Glomerular endothelial cell (primary cell): ENCODE measurements at regions not wholly inside any gene's neighbourhood (a gene's known extent, or its start where the extent isn't known, plus 50 kb on each side); places are given as distances from the start of the nearest gene placed in this dataset.
A peak's percentile ranks its signal among the peaks of the same experiment; 100 is the strongest.

Source experiments
- DNase-seq: peaks from one replicate; pipeline ENCODE4 v3.0.0-alpha.2; 2011; ENCODE audit warnings: low read depth, low spot score; ENCODE audit errors: extremely low read depth

GRCh38 chr18:68435581-68435980, 279.3 kb downstream of the TMX3 start:
- no peak for DNase-seq

DNA sequence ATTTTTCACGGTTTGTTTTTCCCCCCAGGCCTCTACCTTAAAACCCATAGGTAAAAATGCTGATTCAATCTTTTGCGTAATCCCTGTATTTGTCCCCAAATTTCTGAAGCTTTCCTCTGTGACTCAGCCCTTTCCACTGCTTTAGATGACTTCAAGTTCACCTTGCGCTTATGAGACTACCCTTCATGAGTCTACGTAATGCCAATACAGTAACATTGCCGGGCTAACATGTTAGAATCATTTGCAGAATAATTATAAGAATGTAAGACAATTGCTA, 283.0 kb downstream of the TMX3 start:
- no peak for DNase-seq

DNA sequence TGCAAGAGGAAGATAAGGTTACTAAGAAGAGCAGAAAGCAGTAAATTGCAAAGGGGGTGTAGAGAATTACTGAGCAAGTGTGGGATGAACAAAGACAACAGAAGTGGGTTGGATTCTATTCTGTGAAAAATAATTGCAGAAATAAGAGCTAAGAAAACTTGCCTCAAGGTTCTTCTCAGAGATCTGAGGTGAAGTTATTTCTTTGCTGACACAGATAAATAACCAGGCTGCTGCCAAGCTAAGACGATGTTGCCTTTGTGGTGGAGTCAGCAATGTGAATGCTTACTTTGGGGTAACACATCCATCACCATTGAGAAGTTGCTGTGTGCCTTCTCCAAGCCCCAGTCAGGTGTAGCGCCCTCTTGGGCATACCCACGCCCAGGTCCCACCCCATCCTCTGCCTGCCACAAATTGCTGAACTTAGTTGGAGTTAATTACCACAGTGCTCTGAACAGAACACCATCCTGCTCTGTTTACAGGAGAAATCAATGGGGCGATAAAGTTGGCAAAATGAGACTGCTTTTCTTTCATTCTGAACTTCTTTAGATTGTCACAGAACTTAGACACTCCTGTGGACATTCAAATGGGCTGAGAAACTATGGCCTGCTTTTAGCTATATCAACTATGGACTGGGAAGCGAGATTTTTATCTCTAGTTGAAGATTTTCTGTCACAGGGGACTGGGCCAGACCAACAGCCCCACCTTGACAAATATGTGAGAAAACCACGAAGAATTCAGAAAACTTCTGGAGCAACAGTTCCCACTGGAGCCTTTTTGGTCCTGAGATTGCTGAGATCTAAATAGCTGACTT, 283.6 kb downstream of the TMX3 start:
- no peak for DNase-seq

DNA sequence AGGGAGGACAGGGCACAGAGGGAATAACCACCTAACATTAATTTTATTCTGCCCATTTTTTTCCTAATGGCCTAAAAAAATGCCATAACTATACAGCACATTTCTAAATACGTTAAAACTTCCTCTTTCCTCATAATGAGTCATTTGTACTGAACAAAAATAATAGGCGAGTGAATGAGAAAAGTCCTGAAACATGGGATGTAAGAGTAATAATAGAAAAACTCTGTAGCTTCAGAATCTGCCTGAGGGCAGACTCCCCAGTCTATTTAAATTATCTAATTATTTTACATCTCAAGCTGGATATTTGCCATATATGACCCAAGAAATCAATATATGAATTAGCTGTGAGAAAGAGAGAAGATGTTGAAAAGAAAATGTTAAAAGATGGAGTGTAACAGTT, 285.1 kb downstream of the TMX3 start:
- DNase-seq, result no peak

DNA sequence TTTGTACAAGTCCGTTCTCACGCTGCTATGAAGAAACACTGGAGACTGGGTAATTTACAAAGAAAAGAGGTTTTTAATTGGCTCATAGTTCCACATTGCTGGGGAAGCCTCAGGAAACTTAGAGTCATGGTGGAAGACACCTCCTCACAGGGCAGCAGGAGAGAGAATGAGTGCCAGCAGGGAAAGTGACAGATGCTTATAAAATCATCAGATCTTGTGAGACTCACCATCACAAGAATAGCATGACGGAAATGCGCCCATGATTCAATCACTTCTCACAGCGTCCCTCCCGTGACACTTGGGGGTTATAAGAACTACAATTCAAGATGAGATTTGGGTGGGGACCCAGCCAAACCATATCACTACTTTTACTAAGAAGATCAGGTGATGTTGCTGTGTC, 285.8 kb downstream of the TMX3 start:
- DNase-seq, result no peak

- DNase-seq, result no peak
These were observed 286.2 kb downstream of the TMX3 start for GRCh38 chr18:68428661-68429060.

GRCh38 chr18:68427951-68428401, 286.9 kb downstream of the TMX3 start:
- peak; percentile 25 for DNase-seq

GRCh38 chr18:68426731-68427315, 288.1 kb downstream of the TMX3 start:
- DNase-seq, result no peak

GRCh38 chr18:68418881-68419280, 296.0 kb downstream of the TMX3 start:
- DNase-seq, result no peak

- no peak for DNase-seq
These were observed 296.6 kb downstream of the TMX3 start for GRCh38 chr18:68418226-68418868.

DNA sequence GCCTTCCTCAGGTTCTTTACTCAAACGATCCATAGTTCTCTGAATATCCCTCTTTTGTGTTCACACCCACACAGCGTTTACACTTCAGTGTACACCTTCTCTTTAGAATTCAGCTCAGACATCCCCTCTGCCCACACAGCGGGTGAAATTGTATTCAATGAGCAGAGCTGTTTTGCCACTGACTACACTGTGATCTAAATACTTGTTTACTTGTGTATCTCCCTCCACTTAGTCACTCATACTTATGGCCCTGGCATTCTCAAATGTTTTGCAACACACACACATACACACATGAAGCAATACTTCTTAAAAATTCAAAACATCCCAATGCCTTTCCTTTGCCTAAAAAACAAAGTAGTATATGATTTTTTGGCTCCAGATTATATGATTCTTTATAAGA, 297.1 kb downstream of the TMX3 start:
- no peak for DNase-seq

GRCh38 chr18:68417166-68417799, 297.6 kb downstream of the TMX3 start:
- no peak for DNase-seq

DNA sequence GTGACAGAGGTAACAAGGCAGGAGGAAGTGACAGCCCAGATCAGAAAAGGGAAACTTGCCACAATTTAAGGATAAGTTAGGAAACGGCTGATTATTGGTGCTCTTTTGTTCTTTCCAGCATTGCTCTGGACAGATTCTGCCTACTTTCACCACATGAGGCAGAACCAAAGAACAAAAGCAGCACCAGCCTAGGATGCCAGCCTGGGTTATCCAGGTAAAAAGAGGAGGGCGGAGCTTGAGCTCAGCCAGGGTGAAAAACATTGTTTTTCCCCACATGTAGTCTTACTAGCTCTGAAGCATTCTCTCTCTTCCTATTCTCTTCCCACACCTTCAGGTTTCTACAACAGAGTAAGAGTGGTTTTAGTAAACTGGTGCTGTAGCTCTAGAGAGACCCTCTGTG, 300.5 kb downstream of the TMX3 start:
- no peak for DNase-seq

DNA sequence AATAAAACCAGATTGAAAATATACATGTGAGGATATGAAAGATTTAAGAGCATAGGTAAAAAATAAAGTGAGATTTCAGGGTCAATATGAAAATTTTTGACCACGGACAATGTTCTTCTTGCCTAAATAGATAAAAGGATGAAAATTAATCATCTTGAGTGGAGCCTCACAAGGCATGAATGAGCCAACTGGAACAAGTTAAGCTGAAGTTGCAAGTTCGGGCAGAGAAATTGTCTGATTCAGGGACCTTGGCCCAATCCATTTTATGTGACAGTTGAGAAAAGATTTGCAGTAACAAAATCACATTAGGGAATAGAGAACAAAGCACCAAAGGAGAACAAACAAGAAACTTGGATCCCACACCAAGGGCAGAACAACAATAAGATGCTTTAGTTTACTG, 305.3 kb downstream of the TMX3 start:
- DNase-seq, result no peak

DNA sequence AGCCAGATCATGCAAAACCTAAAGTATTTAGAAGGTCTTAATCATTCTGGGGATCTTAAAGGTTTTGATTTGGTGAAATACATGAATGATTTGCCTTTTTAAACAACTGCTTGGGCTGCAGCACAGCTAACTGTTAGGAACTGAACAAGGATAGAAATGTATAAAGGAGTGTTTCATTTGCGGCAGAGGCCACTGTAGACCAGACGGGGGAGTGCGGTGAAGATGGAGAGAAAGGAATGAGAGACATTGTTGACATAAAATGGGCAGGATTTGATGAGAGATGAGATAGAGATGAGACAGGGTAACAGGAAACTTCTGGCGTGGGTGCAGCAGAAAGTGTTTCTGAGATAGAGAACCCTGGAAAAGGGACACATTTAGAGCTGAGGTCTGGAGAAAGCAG, 308.1 kb downstream of the TMX3 start:
- DNase-seq, result no peak

- DNase-seq, result no peak
These were observed 312.1 kb downstream of the TMX3 start for GRCh38 chr18:68402784-68403183.

DNA sequence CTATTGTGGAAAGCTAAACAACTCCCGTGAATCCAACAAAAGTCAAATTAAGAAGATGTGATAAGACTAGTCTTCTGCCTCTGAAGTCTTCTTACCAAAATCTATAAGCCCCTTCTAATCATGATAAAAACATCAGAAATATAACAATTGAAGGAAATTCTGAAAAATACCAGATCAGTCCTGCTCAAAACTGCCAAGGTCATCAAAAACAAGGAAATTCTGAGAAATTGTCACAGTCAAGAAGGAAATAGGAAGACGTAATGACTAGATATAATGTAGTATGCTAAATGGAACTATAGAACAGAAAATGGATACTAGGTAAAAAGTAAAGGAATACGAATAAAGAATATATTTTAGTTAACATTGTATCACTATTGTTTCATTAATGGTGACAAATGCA, 314.0 kb downstream of the TMX3 start:
- no peak for DNase-seq

DNA sequence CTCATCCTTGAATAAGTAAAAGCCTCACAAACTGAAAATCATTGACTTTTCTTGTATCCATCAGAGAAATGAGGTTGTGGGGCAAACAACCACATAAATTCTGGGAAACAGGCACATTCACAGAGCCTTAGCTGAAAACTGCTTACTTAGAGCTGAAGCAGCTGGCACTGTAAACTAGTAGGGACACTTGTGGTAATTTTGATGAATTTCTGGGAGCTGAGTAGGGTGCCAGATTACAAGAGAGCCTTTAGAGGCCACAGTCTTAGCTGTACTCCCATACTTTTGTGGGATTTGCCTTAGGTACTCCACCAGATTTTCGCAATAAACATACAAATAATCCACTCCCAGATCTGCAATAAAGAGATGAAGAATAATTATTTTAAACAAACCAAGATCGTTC, 315.2 kb downstream of the TMX3 start:
- DNase-seq, result no peak

DNA sequence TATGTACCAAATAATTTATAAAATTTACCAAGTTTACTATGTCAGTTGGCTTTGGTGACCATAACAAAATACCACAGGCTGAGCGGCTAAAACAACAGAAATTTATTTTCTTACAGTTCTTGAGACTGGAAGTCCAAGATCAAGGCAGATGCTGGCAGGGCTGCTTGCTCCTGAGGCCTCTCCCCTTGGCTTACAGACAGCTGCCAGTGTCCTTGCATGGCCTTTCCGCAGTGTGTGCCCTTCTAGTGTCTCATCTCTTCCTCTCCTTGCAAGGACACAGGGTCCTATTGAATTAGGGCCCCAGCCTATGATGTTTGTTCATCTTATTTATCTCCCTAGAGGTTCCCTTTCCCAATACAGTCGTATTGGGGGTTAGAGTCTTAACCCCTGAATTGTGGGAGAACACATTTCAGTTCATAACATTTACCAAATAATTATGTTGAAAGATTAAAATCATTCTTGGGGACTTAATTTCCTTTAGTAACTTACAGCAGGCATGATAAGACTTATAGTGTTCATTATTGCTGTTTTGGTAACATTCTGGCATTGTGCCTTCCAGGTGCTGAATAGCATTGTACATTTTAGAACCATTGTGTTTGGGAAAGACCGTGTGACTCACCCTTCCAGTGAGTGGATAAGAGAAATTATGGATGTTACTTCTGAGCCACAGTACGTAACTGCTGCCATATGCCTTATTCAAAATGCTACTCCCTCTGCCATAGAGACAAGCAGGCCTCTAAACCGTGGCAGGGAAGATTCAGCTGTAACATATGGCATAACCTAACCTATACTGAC, 317.5 kb downstream of the TMX3 start:
- no peak for DNase-seq

DNA sequence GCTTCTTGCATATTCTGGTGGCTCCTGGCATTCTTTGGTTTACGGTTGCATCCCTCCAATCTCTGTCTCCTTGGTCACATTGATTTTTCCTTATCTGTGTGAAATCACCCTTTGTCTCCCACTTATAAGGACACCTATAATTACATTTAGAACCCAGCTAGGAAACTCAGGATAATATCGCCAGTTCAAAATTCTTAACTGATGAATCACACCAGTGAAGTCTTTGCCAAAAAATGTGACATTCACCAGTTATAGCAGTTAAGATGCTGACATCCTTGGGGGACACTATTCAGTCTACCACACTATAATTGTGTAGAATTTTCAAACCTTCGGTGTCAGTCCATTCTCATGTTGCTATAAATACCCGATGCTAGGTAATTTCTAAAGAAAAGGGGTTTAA, 320.2 kb downstream of the TMX3 start:
- DNase-seq, result no peak

DNA sequence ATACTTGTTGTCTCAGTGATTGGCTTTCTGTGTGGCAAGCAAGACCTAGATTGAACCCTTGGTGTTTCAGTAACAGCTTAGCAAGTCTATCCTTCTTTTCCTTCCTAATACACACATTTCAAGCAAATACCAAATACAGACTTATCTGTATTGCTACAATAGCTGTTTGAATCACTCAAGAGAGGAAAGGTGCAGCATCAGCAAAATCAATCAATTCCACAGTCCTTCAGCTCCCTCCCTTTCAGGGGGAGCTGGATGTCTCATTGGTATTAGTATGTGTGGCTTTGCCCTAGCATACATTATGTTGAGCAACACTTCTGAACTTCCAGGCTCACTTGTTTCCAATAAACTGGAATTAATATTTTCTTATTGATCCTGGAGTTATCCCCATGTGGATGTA, 323.1 kb downstream of the TMX3 start:
- DNase-seq, result no peak
